Mesenchymal stem cell (in vitro differentiated cells and primary cell): ENCODE measurements at regions not wholly inside any gene's neighbourhood (a gene's known extent, or its start where the extent isn't known, plus 50 kb on each side); places are given as distances from the start of the nearest gene placed in this dataset.
A peak's percentile ranks its signal among the peaks of the same experiment; 100 is the strongest.
"Not testable (repeated sequence)": the region's sequence is repeated elsewhere in the genome, so short reads cannot be mapped to it uniquely, and the experiment has no call there.

ENCODE experiments used
- DNase-seq: peaks from one replicate; pipeline ENCODE4 v3.0.0-alpha.2; 2013
- H2AFZ ChIP-seq: one replicate; pipeline ENCODE4 v1.6.1; 2013; ENCODE audit warnings: low read depth, mild to moderate bottlenecking, control low read depth, inconsistent platforms, low read length, moderate library complexity
- H2AK5ac ChIP-seq: 2 replicates; pipeline ENCODE4 v1.6.1; 2013; ENCODE audit warnings: low read length, moderate library complexity, mild to moderate bottlenecking, inconsistent platforms; ENCODE audit not compliant: severe bottlenecking
- H2BK120ac ChIP-seq: one replicate; pipeline ENCODE4 v1.6.1; 2013; ENCODE audit warnings: low read depth, mild to moderate bottlenecking, inconsistent platforms, low read length, moderate library complexity
- H2BK12ac ChIP-seq, 2 experiments: one replicate each; pipeline ENCODE4 v1.6.1; 2013; ENCODE audit warnings: inconsistent platforms in 2 of 2, low read length in 2 of 2, mild to moderate bottlenecking in 2 of 2, moderate library complexity in 2 of 2, control low read depth in 1 of 2
- H2BK15ac ChIP-seq: one replicate; pipeline ENCODE4 v1.6.1; 2013; ENCODE audit warnings: mild to moderate bottlenecking, low read depth, inconsistent platforms; ENCODE audit not compliant: poor library complexity, severe bottlenecking
- H2BK5ac ChIP-seq: 2 replicates; pipeline ENCODE4 v1.6.1; 2013; ENCODE audit warnings: low read depth, mild to moderate bottlenecking, low read length, control low read depth, inconsistent platforms; ENCODE audit not compliant: poor library complexity, severe bottlenecking
- H3K14ac ChIP-seq, 2 experiments: one replicate each; pipeline ENCODE4 v1.6.1; 2013; ENCODE audit warnings: inconsistent platforms in 2 of 2, low read length in 2 of 2, control low read depth in 1 of 2, mild to moderate bottlenecking in 1 of 2, moderate library complexity in 1 of 2
- H3K18ac ChIP-seq, 2 experiments: one replicate each; pipeline ENCODE4 v1.6.1; 2013; ENCODE audit warnings: inconsistent platforms in 2 of 2, low read length in 2 of 2, control low read depth in 1 of 2, low read depth in 1 of 2, mild to moderate bottlenecking in 1 of 2
- H3K23ac ChIP-seq, 2 experiments: one replicate each; pipeline ENCODE4 v1.6.1; 2013; ENCODE audit warnings: inconsistent platforms in 2 of 2, low read length in 2 of 2, mild to moderate bottlenecking in 2 of 2, moderate library complexity in 2 of 2, control low read depth in 1 of 2
- H3K27ac ChIP-seq: 2 replicates; pipeline ENCODE4 v1.5.1; 2013; ENCODE audit warnings: mild to moderate bottlenecking, moderate library complexity, low read length, control low read depth, inconsistent platforms; ENCODE audit not compliant: poor library complexity, severe bottlenecking
- H3K27me3 ChIP-seq, 2 experiments: 2 replicates each; pipeline versions ENCODE4 v1.6.1 to v1.7.0; 2013; ENCODE audit warnings: low read length in 2 of 2, mild to moderate bottlenecking in 2 of 2, moderate library complexity in 2 of 2, control low read depth in 1 of 2, inconsistent platforms in 1 of 2; ENCODE audit not compliant: control insufficient read depth in 1 of 2, insufficient read depth in 1 of 2
- H3K36me3 ChIP-seq, 2 experiments: 2 replicates each; pipeline versions ENCODE4 v1.6.1 to v1.7.0; 2013; ENCODE audit warnings: low read length in 2 of 2, control low read depth in 1 of 2, inconsistent platforms in 1 of 2, low read depth in 1 of 2, mild to moderate bottlenecking in 1 of 2; ENCODE audit not compliant: insufficient read depth in 2 of 2, control insufficient read depth in 1 of 2
- H3K4ac ChIP-seq, 2 experiments: one replicate each; pipeline ENCODE4 v1.6.1; 2013; ENCODE audit warnings: inconsistent platforms in 2 of 2, low read length in 2 of 2, mild to moderate bottlenecking in 2 of 2, moderate library complexity in 2 of 2, control low read depth in 1 of 2, low read depth in 1 of 2
- H3K4me1 ChIP-seq: 2 replicates; pipeline ENCODE4 v1.6.1; 2013; ENCODE audit warnings: low read depth, low read length, control low read depth; ENCODE audit not compliant: control insufficient read depth, insufficient read depth
- H3K4me2 ChIP-seq: 2 replicates; pipeline ENCODE4 v1.6.1; 2013; ENCODE audit warnings: low read length, mild to moderate bottlenecking, inconsistent platforms; ENCODE audit not compliant: poor library complexity, severe bottlenecking
- H3K4me3 ChIP-seq, 2 experiments: 2 replicates each; pipeline versions ENCODE4 v1.5.1 to v1.7.0; 2013; ENCODE audit warnings: low read length in 2 of 2, mild to moderate bottlenecking in 2 of 2, control low read depth in 1 of 2, low read depth in 1 of 2; ENCODE audit not compliant: insufficient read depth in 1 of 2
- H3K79me1 ChIP-seq: replicated peaks from 2 replicates; pipeline ENCODE4 v1.6.1; 2013; ENCODE audit warnings: mild to moderate bottlenecking, control low read depth, low read length, inconsistent platforms; ENCODE audit not compliant: poor library complexity, severe bottlenecking
- H3K9ac ChIP-seq: 2 replicates; pipeline ENCODE4 v1.7.0; 2013; ENCODE audit warnings: mild to moderate bottlenecking, low read length, moderate library complexity
- H3K9me3 ChIP-seq: 2 replicates; pipeline ENCODE4 v1.7.0; 2013; ENCODE audit warnings: mild to moderate bottlenecking, low read length; ENCODE audit not compliant: control insufficient read depth
- H4K8ac ChIP-seq: one replicate; pipeline ENCODE4 v1.6.1; 2013; ENCODE audit warnings: inconsistent platforms, mild to moderate bottlenecking, low read length, moderate library complexity
- H4K91ac ChIP-seq: one replicate; pipeline ENCODE4 v1.6.1; 2013; ENCODE audit warnings: mild to moderate bottlenecking, low read length, inconsistent platforms
- WGBS: methylation state at CpG from one replicate; pipeline ENCODE4 v1.1.7; 2013; ENCODE audit warnings: mixed read lengths; 5-methylcytosine and 5-hydroxymethylcytosine counted together

DNA sequence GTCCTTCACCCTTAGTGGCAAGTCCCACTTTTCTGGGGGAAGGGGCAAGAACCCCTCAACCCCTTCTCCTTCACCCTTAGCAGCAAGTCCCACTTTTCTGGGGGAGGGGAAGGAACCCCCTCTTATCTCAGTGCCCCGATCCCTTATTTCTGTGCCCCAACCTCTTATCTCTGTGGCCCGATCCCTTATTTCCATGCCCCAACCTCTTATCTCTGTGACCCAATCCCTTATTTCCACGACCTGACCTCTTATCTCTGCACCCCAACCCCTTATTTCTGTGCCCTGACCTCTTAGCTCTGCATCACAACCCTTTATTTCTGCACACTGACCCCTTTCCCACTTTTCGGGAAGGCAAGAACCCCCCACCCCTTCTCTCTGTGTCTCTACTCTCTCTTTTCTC is 104.4 kb upstream of the ROPN1B start:
- not testable (repeated sequence) for H3K9me3 ChIP-seq, H3K4me3 ChIP-seq, H3K9ac ChIP-seq

DNA sequence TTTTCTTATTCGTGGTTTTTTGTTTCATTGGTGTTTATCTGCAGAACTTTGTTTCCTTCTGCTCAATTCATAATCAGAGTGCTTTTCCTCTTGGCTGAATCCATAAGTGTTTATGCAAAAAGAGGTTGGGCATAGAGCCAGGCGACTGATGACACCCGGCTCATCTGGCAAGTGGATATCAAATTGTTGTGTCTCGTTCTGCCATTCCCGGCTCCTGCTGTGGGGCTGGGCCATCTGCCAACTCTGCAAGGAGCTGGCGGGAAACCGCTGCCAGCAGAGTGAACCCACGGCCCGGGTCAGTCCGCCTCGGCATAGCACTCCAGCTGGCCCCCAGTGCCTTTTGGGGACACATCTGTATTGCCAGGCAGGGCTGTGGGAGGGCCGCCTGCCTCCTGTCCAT is 83.0 kb upstream of the ROPN1B start:
- H3K9ac ChIP-seq, H3K27me3 ChIP-seq, H2BK12ac ChIP-seq, H3K4ac ChIP-seq, H3K27ac ChIP-seq, H2AK5ac ChIP-seq, H3K79me1 ChIP-seq, H3K4me2 ChIP-seq, H4K8ac ChIP-seq, H3K14ac ChIP-seq, H3K23ac ChIP-seq, H3K18ac ChIP-seq, H4K91ac ChIP-seq, H3K9me3 ChIP-seq, H3K4me1 ChIP-seq, H3K4me3 ChIP-seq, H2AFZ ChIP-seq, H2BK5ac ChIP-seq, H2BK120ac ChIP-seq, H2BK15ac ChIP-seq, H3K36me3 ChIP-seq: not testable (repeated sequence)
- peak; percentile 40 for DNase-seq
- WGBS = 92% methylated on average over 10 of the region's 12 CpGs

More for the DNA sequence above, 104.4 kb upstream of the ROPN1B start:
- not testable (repeated sequence) for H2BK120ac ChIP-seq, H2BK12ac ChIP-seq, H4K8ac ChIP-seq, DNase-seq, H3K14ac ChIP-seq, H3K4me2 ChIP-seq, H3K4ac ChIP-seq, H2AFZ ChIP-seq, H3K27ac ChIP-seq, H2BK15ac ChIP-seq, H2AK5ac ChIP-seq, H3K4me1 ChIP-seq, H3K18ac ChIP-seq, H2BK5ac ChIP-seq, H3K23ac ChIP-seq, H3K79me1 ChIP-seq, H3K36me3 ChIP-seq, H4K91ac ChIP-seq, H3K27me3 ChIP-seq
- WGBS = 93% methylated on average over 4 of the region's 4 CpGs

- not testable (repeated sequence) for H2BK120ac ChIP-seq
- WGBS = 89% methylated on average over 3 of the region's 6 CpGs
Measured at GRCh38 chr3:125899181-125899580, 69.8 kb upstream of the ROPN1B start.

DNA sequence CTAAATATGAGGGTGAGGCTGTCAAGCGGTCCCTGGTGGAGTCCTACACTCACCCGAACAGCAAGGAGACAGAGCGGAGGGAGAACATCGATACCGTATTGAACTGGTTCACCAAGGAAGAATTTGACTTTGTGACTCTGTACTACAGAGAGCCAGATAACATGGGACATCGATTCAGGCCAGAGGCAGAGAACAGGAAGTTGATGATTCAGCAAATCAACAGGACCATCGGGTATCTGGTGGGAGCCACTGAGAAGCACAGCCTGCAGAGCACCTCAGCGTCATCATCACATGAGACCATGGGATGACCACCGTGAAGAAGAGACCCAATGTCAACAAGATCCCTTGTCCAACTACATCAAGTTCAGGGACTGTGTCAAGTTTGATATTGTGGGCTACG is 67.5 kb upstream of the ROPN1B start:
- not testable (repeated sequence) for H3K9ac ChIP-seq, H2BK12ac ChIP-seq, H2AFZ ChIP-seq, H3K4me1 ChIP-seq, H3K9me3 ChIP-seq, H2BK15ac ChIP-seq, H2AK5ac ChIP-seq, H2BK5ac ChIP-seq, H3K79me1 ChIP-seq, H3K27ac ChIP-seq, H3K23ac ChIP-seq, H3K27me3 ChIP-seq, H3K4ac ChIP-seq, H3K14ac ChIP-seq, H2BK120ac ChIP-seq, H3K4me3 ChIP-seq, H4K8ac ChIP-seq, H4K91ac ChIP-seq, H3K36me3 ChIP-seq, H3K18ac ChIP-seq, H3K4me2 ChIP-seq, DNase-seq
- WGBS = 97% methylated on average over 9 of the region's 10 CpGs

More at GRCh38 chr3:125899181-125899580, 69.8 kb upstream of the ROPN1B start:
- H3K36me3 ChIP-seq, H4K91ac ChIP-seq, DNase-seq, H2BK12ac ChIP-seq, H2AFZ ChIP-seq, H2BK15ac ChIP-seq, H3K9me3 ChIP-seq, H3K9ac ChIP-seq, H3K4me1 ChIP-seq, H3K4ac ChIP-seq, H2AK5ac ChIP-seq, H3K18ac ChIP-seq, H3K27ac ChIP-seq, H3K79me1 ChIP-seq, H3K14ac ChIP-seq, H3K27me3 ChIP-seq, H4K8ac ChIP-seq, H3K4me2 ChIP-seq, H3K4me3 ChIP-seq, H3K23ac ChIP-seq, H2BK5ac ChIP-seq: not testable (repeated sequence)
